HL-60 (cell line): ENCODE measurements at regions not wholly inside any gene's neighbourhood (a gene's known extent, or its start where the extent isn't known, plus 50 kb on each side); places are given as distances from the start of the nearest gene placed in this dataset.

Experiments used
- CTCF ChIP-seq: IDR thresholded peaks from one replicate; pipeline ENCODE4 v1.5.1; 2011; ENCODE audit warnings: low read length, control low read depth, inconsistent platforms; ENCODE audit not compliant: insufficient read depth
- POLR2AphosphoS5 ChIP-seq: IDR thresholded peaks from 2 replicates; pipeline ENCODE4 v1.6.1; 2012; ENCODE audit warnings: low read depth
- REST ChIP-seq: IDR thresholded peaks from 2 replicates; pipeline ENCODE4 v1.6.1; 2012; ENCODE audit warnings: low read depth; ENCODE audit not compliant: insufficient replicate concordance
- SPI1 ChIP-seq: IDR thresholded peaks from 2 replicates; pipeline ENCODE4 v1.6.1; 2012; ENCODE audit warnings: low read depth, mild to moderate bottlenecking, borderline replicate concordance

- TF ChIP-seq CTCF: no peak
- no peak for TF ChIP-seq POLR2AphosphoS5
- TF ChIP-seq REST: no peak
- TF ChIP-seq SPI1: no peak
These were observed 851.3 kb upstream of the POM121L12 start for GRCh38 chr7:52184006-52184703.
